HG02678 (cell line): ENCODE measurements at regions not wholly inside any gene's neighbourhood (a gene's known extent, or its start where the extent isn't known, plus 50 kb on each side); places are given as distances from the start of the nearest gene placed in this dataset.
"Not testable (repeated sequence)": the region's sequence is repeated elsewhere in the genome, so short reads cannot be mapped to it uniquely, and the experiment has no call there.

ENCODE experiments used
- ATAC-seq: cut with Tn5 transposase; IDR thresholded peaks from one replicate; pipeline ENCODE4 v1.9.1; 2021; ENCODE audit warnings: mild to moderate bottlenecking, moderate library complexity; ENCODE audit not compliant: unreplicated experiment

- ATAC-seq, result no peak
These were observed 159.5 kb upstream of the OLIG3 start for GRCh38 chr6:137653706-137654059.

GRCh38 chr6:137654365-137654981 lies 160.3 kb upstream of the OLIG3 start:
- no peak for ATAC-seq

- ATAC-seq, result no peak
These were observed 161.1 kb upstream of the OLIG3 start for GRCh38 chr6:137655291-137655690.

GRCh38 chr6:137656735-137657134 lies 162.5 kb upstream of the OLIG3 start:
- no peak for ATAC-seq

GRCh38 chr6:137657351-137657911 lies 163.2 kb upstream of the OLIG3 start:
- no peak for ATAC-seq

GRCh38 chr6:137658287-137658686 lies 164.1 kb upstream of the OLIG3 start:
- no peak for ATAC-seq

GRCh38 chr6:137659871-137660270 lies 165.7 kb upstream of the OLIG3 start:
- ATAC-seq, result no peak

GRCh38 chr6:137660296-137660731 lies 166.1 kb upstream of the OLIG3 start:
- no peak for ATAC-seq

GRCh38 chr6:137661601-137662000 lies 167.4 kb upstream of the OLIG3 start:
- no peak for ATAC-seq

- ATAC-seq, result no peak
These were observed 170.0 kb upstream of the OLIG3 start for GRCh38 chr6:137664183-137664582.

GRCh38 chr6:137665342-137665934 lies 171.2 kb upstream of the OLIG3 start:
- no peak for ATAC-seq

- ATAC-seq, result no peak
These were observed 172.1 kb upstream of the OLIG3 start for GRCh38 chr6:137666202-137666774.

- ATAC-seq, result no peak
These were observed 179.4 kb upstream of the OLIG3 start for GRCh38 chr6:137673603-137674002.

- ATAC-seq, result no peak
These were observed 182.7 kb upstream of the OLIG3 start for GRCh38 chr6:137676888-137677287.

- ATAC-seq, result no peak
These were observed 183.5 kb upstream of the OLIG3 start for GRCh38 chr6:137677709-137678108.

- no peak for ATAC-seq
These were observed 184.3 kb upstream of the OLIG3 start for GRCh38 chr6:137678451-137678850.

- ATAC-seq, result no peak
These were observed 186.2 kb upstream of the TNFAIP3 start for GRCh38 chr6:137680705-137681346.

- ATAC-seq, result no peak
These were observed 185.5 kb upstream of the TNFAIP3 start for GRCh38 chr6:137681445-137682009.

GRCh38 chr6:137682658-137683057 lies 184.4 kb upstream of the TNFAIP3 start:
- not testable (repeated sequence) for ATAC-seq

GRCh38 chr6:137683916-137684315 lies 183.1 kb upstream of the TNFAIP3 start:
- no peak for ATAC-seq

GRCh38 chr6:137685798-137686375 lies 181.2 kb upstream of the TNFAIP3 start:
- no peak for ATAC-seq
